ENCODE measurements at regions not wholly inside any gene's neighbourhood (a gene's known extent, or its start where the extent isn't known, plus 50 kb on each side); places are given as distances from the start of the nearest gene placed in this dataset.

DNA sequence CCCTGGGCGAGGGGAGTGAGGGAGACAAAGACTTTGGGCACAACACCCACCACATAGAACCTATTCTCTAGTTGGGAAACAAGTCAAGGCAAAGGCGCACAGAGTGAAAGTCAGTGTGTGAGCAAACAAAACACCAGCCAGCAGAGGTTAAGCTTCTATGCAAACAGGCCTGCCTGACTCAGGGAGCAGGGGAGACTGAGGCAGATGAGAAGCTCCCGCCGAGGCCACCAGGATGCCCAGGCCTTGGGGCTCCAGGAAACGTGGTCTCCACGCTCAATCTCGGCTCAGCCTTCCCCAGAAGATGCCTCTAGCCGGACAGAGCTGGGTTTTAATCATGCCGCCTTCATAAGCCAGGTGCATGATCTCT lies 74.1 kb upstream of the KCNMA1 start:
- Mint-ChIP-seq H3K9me3 (ENCODE audit: unreplicated experiment) (no peaks in the 10 kb centered on the region), H3K36me3 (ENCODE audit: insufficient read depth, unreplicated experiment) (peaks cover 8% of the 10 kb centered on the region), H3K27ac (ENCODE audit: low read depth, unreplicated experiment) (no peak overlapping the region), H3K4me3 (ENCODE audit: unreplicated experiment) (peak overlapping the region; percentile 33), H3K4me1 (ENCODE audit: insufficient read depth, unreplicated experiment) (no peaks in the 10 kb centered on the region), H3K27me3 (ENCODE audit: insufficient read depth, unreplicated experiment) (no peaks in the 10 kb centered on the region)
- no peak for DNase-seq (ENCODE audit: unreplicated experiment)
- intact Hi-C loops (cut with micrococcal nuclease), result loop anchor here (1.0 to 10.0 kb wide), 5 partner anchors 69 to 546 kb away; no protein-coding TSS in a partner anchor
- no peak for TF ChIP-seq CTCF (IDR thresholded peaks at IDR 0.05; ENCODE audit: unreplicated experiment)
- ChIA-PET POLR2A (interaction anchor here (0.7 to 1.8 kb wide), 5 partner anchors 10 to 547 kb away, joined by 3 to 9 read pairs (median 5); no protein-coding TSS in a partner anchor), CTCF (interaction anchor here (0.6 to 9.1 kb wide), 50 partner anchors 8 to 1388 kb away, joined by 3 to 193 read pairs (median 5); no protein-coding TSS in a partner anchor)
- BruUV-seq (replicated peaks), result no TSS peak

DNA sequence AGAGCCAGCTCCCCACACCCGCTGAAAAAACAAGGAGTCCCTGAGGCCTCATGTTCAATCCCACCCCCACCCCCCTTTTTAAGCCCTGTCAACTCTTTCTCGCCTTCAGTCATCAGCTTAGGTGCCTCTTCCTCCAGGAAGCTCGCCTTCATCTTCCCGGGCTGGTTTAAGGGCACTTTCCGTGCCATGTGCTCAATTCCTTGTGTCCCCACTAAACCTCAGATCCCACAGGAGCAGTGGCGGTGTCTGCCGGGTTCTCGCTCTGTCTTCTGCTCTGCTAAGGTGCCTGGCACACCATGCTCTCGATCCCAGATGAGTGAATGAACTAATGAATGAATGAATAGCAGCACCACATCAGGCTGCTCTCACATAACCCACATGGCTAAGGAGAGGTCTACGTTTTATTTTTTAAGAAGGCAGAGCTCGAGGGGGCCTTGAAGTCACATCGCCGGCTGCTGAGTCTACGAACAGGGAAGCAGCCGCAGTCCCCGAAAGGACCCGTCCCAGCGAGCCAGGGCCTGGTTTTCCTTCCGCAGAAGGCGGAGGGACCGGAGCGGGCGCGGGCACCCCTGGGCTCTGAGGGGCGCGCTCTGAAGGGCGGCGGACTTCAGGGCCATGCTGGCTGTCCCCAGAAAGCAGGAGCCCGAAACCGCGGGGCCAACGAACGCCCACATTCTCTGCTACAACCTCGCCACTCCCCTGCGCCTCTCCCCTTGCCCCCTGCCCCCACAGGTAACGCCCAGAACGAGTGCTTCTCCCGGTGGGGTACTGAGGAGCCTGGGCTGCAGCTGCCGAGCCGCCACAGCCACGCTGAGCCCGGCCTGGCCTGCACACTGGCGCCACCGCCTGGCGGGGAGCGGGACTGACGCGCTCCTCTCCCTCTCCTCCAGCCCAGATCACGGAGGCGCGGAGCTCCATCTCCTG lies 73.4 kb upstream of the KCNMA1 start:
- Mint-ChIP-seq H3K36me3 (ENCODE audit: insufficient read depth, unreplicated experiment) (peaks cover 8% of the 10 kb centered on the region), H3K27me3 (ENCODE audit: insufficient read depth, unreplicated experiment) (no peaks in the 10 kb centered on the region), H3K27ac (ENCODE audit: low read depth, unreplicated experiment) (no peak overlapping the region), H3K4me3 (ENCODE audit: unreplicated experiment) (peak overlapping the region; percentile 33), H3K9me3 (ENCODE audit: unreplicated experiment) (no peaks in the 10 kb centered on the region), H3K4me1 (ENCODE audit: insufficient read depth, unreplicated experiment) (no peaks in the 10 kb centered on the region)
- peak; percentile 94 for TF ChIP-seq CTCF (IDR thresholded peaks at IDR 0.05; ENCODE audit: unreplicated experiment)
- peak; percentile 57 for DNase-seq (ENCODE audit: unreplicated experiment)
- ChIA-PET POLR2A (interaction anchor here (0.7 to 1.8 kb wide), 6 partner anchors 9 to 546 kb away, joined by 3 to 9 read pairs (median 4); no protein-coding TSS in a partner anchor), CTCF (interaction anchor here (0.6 to 9.1 kb wide), 49 partner anchors 9 to 1243 kb away, joined by 3 to 193 read pairs (median 5); no protein-coding TSS in a partner anchor)
- intact Hi-C loops (cut with micrococcal nuclease), result loop anchor here (1.0 to 10.0 kb wide), 5 partner anchors 69 to 546 kb away; no protein-coding TSS in a partner anchor
- BruUV-seq (replicated peaks), result no TSS peak

GRCh38 chr10:77710081-77710551 lies 72.5 kb upstream of the KCNMA1 start:
- Mint-ChIP-seq H3K36me3 (ENCODE audit: insufficient read depth, unreplicated experiment) (peaks cover 8% of the 10 kb centered on the region), H3K4me1 (ENCODE audit: insufficient read depth, unreplicated experiment) (no peaks in the 10 kb centered on the region), H3K4me3 (ENCODE audit: unreplicated experiment) (no peak overlapping the region), H3K27ac (ENCODE audit: low read depth, unreplicated experiment) (no peak overlapping the region), H3K27me3 (ENCODE audit: insufficient read depth, unreplicated experiment) (no peaks in the 10 kb centered on the region), H3K9me3 (ENCODE audit: unreplicated experiment) (no peaks in the 10 kb centered on the region)
- ChIA-PET POLR2A (interaction anchor here (0.7 to 1.8 kb wide), 3 partner anchors 8 to 17 kb away, joined by 3 to 5 read pairs (median 4); no protein-coding TSS in a partner anchor), CTCF (interaction anchor here (0.7 to 9.1 kb wide), 9 partner anchors 17 to 1648 kb away, joined by 3 to 193 read pairs (median 5); no protein-coding TSS in a partner anchor)
- no peak for DNase-seq (ENCODE audit: unreplicated experiment)
- no peak for TF ChIP-seq CTCF (IDR thresholded peaks at IDR 0.05; ENCODE audit: unreplicated experiment)
- BruUV-seq (replicated peaks), result no TSS peak
- intact Hi-C loops (cut with micrococcal nuclease), result loop anchor here (10.0 kb wide), 1 partner anchor 135 kb away; no protein-coding TSS in a partner anchor

DNA sequence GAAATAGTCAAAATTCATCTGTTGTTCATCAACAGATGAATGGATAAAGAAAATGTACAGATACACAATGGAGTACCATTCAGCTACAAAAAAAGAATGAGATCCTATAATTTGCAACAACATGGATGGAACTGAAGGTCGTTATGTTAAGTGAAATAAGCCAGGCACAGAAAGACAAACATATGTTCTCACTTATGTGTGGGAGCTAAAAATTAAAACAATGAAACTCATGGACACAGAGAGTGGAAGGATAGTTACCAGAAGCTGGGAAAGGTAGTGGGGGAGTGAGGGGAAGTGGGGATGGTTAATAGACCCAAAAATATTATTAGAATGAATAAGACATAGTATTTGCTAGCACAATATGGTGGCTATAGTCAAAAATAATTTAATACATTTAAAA lies 70.0 kb upstream of the KCNMA1 start:
- ChIA-PET CTCF (interaction anchor here (0.6 to 1.0 kb wide), 3 partner anchors 456 to 533 kb away, joined by 3 to 4 read pairs (median 4); no protein-coding TSS in a partner anchor), POLR2A (interaction anchor here (1.3 kb wide), 1 partner anchor 30 kb away, joined by 3 read pairs; no protein-coding TSS in a partner anchor)
- Mint-ChIP-seq H3K27me3 (ENCODE audit: insufficient read depth, unreplicated experiment) (no peaks in the 10 kb centered on the region), H3K4me3 (ENCODE audit: unreplicated experiment) (no peak overlapping the region), H3K4me1 (ENCODE audit: insufficient read depth, unreplicated experiment) (no peaks in the 10 kb centered on the region), H3K9me3 (ENCODE audit: unreplicated experiment) (no peaks in the 10 kb centered on the region), H3K36me3 (ENCODE audit: insufficient read depth, unreplicated experiment) (peaks cover 13% of the 10 kb centered on the region), H3K27ac (ENCODE audit: low read depth, unreplicated experiment) (no peak overlapping the region)
- no peak for DNase-seq (ENCODE audit: unreplicated experiment)
- intact Hi-C loops (cut with micrococcal nuclease), result no loop called here
- no TSS peak for BruUV-seq (replicated peaks)
- TF ChIP-seq CTCF (IDR thresholded peaks at IDR 0.05; ENCODE audit: unreplicated experiment), result no peak

All from MCF 10A (cell line).